GM23248 (cell line): ENCODE measurements at regions not wholly inside any gene's neighbourhood (a gene's known extent, or its start where the extent isn't known, plus 50 kb on each side); places are given as distances from the start of the nearest gene placed in this dataset.

ENCODE experiments used
- EZH2 ChIP-seq: fragments of 200-600 bp; sonication (generic); IDR thresholded peaks from 2 replicates; pipeline ENCODE4 v1.6.1; 2018; ENCODE audit warnings: antibody characterized with exemption, mild to moderate bottlenecking; ENCODE audit not compliant: insufficient read depth, poor library complexity, severe bottlenecking
- EZH2phosphoT487 ChIP-seq: fragments of 200-600 bp; sonication (generic); IDR thresholded peaks from 2 replicates; pipeline ENCODE4 v1.6.1; 2018; ENCODE audit warnings: antibody characterized with exemption, moderate library complexity, mild to moderate bottlenecking, low read depth; ENCODE audit not compliant: insufficient read depth

- no peak for TF ChIP-seq EZH2phosphoT487
- no peak for TF ChIP-seq EZH2
Observed at GRCh38 chr17:33628500-33629346, 335.6 kb upstream of the ASIC2 start.
